C4-2B (cell line): ENCODE measurements at regions not wholly inside any gene's neighbourhood (a gene's known extent, or its start where the extent isn't known, plus 50 kb on each side); places are given as distances from the start of the nearest gene placed in this dataset.

ENCODE experiments used
- H3K27ac ChIP-seq: fragments of 450-650 bp; 2 replicates; pipeline ENCODE4 v1.5.1; 2017
- ZFX ChIP-seq: fragments of 450-650 bp; IDR thresholded peaks from 2 replicates; pipeline ENCODE4 v1.6.1; 2017
- TF ChIP-seq, protein P1 (sequence below): fragments of 450-650 bp; conservative IDR thresholded peaks from 2 replicates; pipeline ENCODE4 v1.5.1; 2017; ENCODE audit warnings: mild to moderate bottlenecking

DNA sequence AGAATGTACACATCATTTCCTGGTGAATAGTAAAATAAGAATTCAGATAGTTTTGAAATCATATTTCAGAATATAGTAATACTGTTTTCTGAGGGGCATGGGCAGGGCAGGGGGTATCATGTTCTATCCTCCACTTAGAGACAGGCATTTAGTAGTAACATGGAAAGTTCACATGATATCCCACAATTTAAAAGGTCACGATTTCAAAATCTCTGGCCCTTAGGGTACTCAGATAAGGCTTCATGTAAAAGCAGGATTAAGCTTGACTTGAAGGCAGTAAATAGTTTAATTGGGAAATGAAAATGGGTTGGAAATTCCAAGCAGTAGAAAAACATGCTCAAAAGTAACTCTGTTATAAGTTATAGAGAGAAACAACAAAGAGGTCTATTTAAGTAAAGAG is 353.2 kb upstream of the AGTR1 start:
- H3K27ac ChIP-seq = no peak overlapping the region
- TF ChIP-seq, protein P1, sequence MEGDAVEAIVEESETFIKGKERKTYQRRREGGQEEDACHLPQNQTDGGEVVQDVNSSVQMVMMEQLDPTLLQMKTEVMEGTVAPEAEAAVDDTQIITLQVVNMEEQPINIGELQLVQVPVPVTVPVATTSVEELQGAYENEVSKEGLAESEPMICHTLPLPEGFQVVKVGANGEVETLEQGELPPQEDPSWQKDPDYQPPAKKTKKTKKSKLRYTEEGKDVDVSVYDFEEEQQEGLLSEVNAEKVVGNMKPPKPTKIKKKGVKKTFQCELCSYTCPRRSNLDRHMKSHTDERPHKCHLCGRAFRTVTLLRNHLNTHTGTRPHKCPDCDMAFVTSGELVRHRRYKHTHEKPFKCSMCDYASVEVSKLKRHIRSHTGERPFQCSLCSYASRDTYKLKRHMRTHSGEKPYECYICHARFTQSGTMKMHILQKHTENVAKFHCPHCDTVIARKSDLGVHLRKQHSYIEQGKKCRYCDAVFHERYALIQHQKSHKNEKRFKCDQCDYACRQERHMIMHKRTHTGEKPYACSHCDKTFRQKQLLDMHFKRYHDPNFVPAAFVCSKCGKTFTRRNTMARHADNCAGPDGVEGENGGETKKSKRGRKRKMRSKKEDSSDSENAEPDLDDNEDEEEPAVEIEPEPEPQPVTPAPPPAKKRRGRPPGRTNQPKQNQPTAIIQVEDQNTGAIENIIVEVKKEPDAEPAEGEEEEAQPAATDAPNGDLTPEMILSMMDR = no peak
- no peak for TF ChIP-seq ZFX

DNA sequence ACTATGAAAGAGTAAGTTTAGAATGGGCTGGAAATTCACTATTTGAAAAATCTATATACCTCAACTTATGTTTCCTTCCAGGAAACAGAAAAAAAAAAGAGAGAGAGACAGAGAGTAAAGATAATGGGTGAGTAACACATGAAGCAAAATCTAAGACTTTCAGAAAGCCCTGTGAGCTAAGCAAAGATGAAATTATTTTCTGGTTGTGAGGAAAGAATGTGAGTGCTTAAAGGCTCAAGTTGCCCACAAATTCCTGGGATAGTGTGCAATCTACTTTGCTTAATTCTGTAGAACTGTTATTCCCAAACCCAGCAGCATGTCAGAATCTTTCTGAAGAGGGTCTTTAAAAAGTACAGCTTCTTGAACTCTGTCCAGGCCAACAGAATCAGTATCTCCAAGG is 337.7 kb upstream of the AGTR1 start:
- TF ChIP-seq, protein P1 = no peak
- TF ChIP-seq ZFX = no peak
- no peak overlapping the region for H3K27ac ChIP-seq

DNA sequence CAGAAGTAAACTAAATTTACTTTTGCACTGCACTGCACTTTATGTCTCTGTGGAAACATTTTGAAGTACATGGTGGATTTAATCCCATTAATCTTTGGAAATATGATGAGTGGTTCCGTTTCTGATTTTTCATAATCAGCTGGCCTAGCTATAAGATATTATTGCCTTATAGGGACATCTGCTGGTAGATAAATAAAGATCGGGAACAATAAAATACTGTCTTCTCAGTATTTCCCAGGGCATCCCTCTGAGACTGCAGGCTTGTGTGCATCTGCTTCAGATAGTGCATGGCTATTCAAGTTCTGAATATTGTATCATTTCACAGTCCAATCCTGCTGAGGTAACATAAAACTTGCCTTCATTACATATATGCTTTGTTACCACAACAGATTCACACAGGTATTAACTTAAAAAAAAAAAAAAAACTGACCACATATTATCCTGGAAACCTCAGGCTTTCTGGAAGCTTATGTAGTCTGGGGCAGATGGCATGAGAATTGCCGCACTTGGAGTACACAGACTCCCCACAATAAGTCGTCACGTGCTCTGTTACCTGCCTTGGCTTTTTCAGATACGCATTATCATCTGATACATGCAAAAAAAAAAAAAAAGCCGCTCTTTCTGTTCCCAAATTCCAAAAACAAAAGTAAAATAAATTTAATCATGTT is 330.8 kb upstream of the AGTR1 start:
- TF ChIP-seq, protein P1 = peak; percentile 61
- TF ChIP-seq ZFX = no peak
- H3K27ac ChIP-seq = no peak overlapping the region

DNA sequence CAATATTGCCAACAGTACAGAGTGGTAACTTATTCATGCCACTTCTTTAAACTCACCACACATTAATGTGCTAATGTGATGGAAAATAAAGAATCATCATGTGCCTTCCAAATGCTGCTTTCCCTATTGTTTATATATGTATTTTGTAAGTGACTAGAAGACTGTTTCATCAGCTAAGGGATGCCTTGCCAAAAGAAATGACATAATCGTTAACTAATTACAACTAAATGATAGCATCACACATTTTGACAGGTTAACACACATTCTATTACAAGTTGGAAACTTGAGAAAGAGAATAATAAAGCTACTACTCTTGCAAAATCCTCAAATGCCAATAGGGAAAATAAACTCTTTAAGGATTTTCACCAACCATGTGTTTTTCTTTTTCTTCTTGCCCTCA is 329.9 kb upstream of the AGTR1 start:
- TF ChIP-seq, protein P1 = no peak
- no peak for TF ChIP-seq ZFX
- H3K27ac ChIP-seq = no peak overlapping the region

DNA sequence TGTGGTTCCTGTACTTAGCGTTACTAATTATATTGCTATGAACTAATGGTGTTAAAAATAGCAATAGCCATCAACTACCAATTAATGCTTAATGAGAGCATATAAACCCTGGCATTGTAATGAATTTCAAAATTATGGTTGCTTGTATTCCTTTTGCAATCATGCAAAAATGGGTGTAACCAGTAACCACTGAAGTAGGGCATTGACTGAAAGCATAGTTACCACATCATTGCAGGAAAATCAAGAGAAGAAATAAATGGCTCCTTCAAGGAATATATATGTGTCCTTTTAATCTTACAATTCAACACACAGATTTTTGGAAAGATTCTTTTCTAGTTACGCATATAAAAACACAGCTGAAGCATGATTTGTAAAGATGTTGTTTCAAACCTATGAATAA is 328.3 kb upstream of the AGTR1 start:
- H3K27ac ChIP-seq = no peak overlapping the region
- no peak for TF ChIP-seq ZFX
- TF ChIP-seq, protein P1 = no peak

DNA sequence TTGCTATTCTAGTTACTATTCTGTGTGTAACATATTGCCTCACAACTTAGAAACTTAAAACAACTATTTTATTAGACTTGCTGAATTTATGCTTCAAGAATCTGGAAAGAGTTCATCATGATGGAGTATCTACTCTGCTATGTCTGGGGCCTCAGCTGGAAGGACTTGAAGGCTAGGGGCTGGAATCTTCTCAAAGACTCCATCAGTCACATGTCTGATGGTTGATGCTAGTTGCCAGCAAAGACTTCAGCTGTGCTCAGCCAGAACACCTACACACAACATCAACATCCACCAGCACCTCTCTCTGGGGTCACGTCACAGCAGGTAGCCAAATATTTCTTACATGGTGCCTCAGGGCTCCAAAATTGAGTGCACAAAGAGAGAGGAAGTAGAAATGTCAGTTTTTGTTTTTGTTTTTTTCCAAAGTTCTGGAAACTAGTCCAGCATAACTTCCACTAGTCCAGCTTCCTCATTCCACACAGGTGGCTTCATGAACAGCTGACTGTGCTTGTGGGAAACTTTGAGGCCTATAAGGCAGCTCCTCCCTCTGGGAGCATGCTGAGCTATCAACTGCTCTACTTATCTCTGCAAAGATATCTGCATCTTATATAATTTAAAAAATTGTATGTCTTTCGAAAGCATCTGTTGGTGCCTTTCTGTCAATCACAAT is 325.4 kb upstream of the AGTR1 start:
- TF ChIP-seq, protein P1 = no peak
- TF ChIP-seq ZFX = no peak

DNA sequence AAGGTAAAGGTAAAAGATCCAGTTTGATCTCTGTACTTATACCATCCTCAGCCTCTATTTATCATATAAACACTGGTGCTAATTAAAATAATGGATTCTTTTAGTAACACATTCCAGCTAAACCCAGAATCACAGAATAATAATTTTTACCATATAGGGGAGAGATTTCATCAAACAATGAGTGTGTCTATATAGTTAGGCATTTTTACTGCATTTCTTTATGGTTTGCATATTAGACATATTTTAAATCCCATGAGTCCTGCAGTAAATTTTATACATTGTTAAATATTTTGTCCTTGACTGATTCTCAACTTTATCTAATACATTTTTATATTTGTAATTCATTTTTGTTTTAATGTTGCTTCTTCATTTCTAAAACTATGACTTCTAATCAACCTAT is 323.7 kb upstream of the AGTR1 start:
- no peak for TF ChIP-seq ZFX
- TF ChIP-seq, protein P1 = no peak
- H3K27ac ChIP-seq = no peak overlapping the region

More for the DNA sequence above, 325.4 kb upstream of the AGTR1 start:
- H3K27ac ChIP-seq = no peak overlapping the region
